Ammon's horn (tissue), 1 donor: ENCODE measurements at regions not wholly inside any gene's neighbourhood (a gene's known extent, or its start where the extent isn't known, plus 50 kb on each side); places are given as distances from the start of the nearest gene placed in this dataset.

Experiments
- DNase-seq: peaks from one replicate; pipeline ENCODE4 v3.0.0-alpha.2; 2016; ENCODE audit warnings: low spot score

DNA sequence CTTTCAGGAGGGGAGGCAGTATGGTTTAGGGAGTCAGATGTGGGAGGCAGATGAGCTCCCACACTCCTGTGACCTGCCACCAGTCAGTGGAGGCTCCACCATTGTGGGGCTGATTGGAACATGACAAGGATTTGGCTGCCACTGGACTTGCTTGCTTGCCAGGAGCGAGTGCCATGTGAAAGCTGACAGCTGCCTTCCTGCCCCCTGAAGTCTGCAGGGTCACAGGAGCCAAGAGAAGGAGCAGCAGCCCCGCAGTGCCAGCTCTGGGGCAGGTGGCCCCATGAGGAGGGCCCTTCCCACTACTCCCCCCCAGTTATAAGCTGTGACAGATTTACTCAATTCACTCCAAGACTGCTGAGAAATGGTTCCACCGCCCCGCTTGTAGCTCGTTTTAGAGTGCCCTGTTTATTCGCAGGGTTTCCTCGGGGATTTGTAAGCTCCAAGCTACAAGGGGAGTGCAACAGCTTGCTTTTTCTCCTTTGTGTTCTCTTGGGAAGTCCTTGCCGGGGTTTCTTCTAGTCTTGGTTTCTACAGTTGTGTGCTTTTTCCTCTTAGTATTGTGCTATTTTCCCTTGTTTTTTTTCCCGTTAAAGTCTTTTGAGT is 414.3 kb downstream of the MEIS1 start:
- no peak for DNase-seq

DNA sequence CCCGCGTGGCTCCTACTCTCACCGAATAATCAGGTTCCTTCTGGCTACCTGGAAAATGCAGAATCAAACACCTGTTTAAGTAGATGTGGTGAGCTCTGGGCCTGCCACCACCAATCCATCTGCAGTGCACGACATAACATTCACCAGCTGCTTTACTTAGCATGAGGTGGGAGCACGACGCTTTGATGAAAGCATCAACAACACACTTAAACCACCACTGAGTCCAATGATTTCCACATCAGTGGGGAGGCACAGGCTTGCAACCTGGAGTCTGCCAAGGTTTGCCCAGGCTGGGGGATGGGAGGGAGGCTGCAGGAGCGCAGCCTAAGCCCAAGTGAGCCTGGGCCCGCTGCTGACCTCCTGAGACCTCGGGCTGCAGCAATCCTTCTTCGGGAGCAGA is 415.5 kb downstream of the MEIS1 start:
- DNase-seq, result no peak

DNA sequence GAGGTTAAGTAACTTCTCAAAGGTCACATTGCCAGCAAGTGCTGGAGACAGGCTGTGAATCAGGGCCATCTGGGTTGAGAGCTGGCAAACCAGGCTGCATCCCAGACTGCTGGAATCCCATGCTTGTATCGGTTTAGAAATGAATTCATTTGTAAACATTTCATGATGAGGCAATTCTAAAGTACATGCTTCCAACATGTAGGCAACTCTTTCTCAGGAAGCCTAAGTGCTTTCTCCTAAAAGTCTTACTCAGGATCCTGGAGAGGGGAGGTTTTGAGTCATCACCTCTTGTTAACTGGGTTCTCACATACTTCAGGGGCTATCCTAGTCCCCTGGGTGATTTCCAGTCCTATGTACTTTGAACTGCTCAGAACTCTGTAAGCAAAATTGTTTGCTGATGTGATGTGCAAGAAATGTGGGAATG is 416.5 kb downstream of the MEIS1 start:
- DNase-seq, result peak; percentile 10

DNA sequence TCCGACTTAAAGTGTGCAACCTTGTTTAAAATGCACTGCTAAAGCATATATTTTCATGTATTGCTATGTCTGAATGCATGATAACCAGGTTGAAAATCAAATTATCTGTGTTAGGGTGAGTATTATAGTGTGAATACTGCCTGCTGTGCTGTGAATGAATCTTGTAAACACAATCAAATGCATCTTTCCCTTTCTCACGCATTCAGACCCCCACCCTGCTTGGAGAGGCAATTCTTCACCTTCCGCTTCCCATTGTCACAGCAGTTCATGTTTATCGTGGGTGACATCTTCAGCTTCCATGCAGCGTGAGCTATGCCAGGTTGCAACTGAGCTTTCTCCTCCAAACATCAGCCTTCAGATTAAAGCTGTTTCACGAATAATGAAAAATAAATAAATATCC is 418.0 kb downstream of the MEIS1 start:
- no peak for DNase-seq

DNA sequence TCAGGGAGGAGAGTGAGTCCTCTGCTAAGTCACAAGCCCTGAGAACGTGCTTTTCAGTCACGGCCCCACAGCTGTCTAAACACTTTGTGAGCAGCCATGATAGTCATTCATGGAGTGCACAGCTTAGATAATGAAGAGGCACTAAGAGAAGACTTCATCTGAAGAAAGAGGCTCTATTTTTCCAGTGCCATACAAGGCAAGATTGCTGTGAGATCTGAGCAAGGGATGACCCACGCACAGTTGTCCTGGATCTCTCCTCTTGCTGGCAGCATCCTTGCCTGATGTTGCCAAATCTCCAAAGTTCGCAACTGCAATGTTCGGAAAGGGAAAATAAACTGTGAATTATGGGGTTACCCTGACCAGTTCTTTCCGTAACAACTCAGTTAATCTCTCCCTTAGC is 418.7 kb downstream of the MEIS1 start:
- DNase-seq, result no peak

DNA sequence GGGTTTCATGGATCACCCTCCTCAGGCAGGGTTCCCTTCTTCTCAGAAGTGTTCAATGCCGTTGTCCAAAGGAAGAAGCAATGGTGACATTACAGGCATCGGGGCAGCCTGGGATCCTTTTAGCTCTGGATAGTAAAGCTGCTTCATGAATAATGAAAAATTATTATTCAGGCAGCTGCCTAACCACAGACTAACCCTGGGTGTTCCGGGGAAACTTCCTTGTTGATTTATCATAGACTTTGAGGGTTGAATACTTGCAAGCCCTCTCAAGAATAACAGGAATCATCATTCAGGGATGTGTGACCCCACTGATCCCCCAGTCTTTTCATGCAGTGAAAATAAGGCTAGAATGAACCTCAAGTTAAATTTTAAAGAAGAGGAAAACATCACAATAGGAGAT is 419.4 kb downstream of the MEIS1 start:
- no peak for DNase-seq

DNA sequence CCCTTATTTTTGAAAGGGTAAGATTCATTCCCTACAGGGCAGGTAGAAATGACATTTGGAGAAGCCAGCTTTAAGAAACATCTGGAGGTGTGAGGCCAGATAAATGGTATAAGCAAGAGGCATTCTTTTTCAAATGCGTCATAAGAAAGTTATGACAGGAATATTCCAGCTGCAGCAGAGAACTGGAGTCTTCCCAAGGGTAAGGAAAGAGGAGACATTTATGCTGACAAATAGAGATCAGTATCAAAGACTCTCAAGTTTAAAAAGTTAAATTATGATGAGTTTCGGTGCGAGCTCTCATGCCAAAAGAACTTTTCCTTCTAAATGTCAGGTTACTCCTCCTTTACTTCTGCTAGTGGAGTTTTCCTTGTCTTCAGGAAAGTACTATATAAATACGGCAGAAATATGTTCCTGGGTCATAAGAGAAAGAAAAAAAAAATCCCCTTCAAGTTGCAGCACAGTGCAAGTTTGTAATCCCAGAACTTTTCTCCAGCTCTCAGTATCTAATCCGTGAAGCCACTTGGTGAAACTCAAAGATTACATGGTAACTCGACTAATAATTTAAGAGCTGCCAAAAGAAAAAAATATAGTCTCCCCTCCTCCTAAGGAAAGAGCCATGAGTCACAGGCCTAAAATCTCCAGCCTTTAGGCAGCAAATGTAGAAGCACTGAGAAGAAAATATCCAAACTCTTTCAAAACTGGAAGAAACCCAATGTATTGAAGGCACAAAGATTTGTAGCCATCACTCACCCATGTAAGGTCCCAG is 428.1 kb downstream of the MEIS1 start:
- no peak for DNase-seq

DNA sequence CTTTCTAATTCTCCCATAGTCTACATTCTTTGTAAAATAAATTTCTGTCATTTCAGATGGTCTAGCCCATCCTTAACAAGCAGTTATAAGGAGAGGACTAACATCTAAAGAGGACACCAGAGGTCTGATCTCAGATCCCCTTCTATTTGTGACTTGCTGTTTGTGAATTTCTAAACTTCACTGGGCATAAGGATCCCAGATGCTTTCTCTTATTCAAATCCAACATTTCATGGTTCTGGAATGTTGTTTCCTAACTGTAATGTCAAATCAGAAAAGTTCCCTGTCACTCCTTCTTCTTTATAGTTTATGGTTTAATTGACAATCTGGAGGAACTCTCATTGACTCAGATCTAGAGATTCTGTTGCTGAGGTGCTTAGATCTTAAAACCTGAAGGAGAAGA is 430.2 kb downstream of the MEIS1 start:
- DNase-seq, result no peak

DNA sequence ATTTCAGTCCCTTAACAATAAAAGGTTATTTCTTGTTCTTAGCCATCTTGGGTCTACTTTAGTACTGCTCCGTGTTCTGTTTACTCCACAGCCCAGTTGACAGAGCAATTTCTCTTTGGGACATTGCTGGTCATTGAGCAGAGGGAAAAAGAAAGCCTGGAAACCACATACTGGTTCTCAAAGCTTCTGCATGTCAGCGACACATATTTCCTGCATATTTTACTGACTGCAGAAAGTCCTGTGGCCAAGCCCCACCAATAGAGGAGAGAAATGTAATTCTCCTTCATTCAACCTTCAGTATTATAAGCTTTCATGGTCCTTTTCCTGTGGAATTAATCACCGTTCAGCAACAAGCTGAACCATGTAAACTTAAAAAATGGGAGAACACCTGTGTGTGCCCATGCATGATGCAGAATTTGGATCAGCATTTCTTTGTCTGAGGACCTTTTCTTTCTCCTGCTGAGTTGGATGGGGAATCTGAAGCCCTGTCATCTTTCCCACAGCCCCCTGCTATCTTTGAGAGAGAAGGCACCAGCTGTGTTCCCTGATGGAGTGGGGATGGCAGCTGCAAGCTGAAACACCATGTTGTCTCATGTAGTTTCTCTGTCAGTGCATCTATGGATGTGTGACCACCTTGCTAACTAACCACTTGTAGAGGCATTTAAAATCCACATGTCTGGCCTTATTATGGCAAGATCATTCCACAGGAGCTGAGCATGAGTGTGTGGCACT is 431.6 kb downstream of the MEIS1 start:
- DNase-seq, result no peak

DNA sequence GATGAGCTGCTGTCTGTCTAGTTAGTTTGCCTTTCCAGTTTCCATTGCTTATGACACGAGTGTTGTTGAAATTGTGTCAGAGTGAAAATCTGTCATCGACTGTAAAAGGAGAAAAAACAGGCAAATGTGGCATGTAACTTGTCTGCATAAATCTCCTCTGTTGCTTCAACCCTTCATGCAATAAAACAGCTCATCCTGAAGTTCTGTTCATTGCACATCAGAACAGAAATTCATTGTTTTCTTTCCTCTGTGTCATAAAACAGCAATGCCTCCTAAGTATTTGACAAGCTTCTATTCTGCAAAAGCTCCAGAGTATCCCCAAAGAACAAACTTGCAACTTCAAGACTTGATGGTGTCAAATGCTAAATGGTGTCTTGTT is 432.1 kb downstream of the MEIS1 start:
- DNase-seq, result no peak

DNA sequence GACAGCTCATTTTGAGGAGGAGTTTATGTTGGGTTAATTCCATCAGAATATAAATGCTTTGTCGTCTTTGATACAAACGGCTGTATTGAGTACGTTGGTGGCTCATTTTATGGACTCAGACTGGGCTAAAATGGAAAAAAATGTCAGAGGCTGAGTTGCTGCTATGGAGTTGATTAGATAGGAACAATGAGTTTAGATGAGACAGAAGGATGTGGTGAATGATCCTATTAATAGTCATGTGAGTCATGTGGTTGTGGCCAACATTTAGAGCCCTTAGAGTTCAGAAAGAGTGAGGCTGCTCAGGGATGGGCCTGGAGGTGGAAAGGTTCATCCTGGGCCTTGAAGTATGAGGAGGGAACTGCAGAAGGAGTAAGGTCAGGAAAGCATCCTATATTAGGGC is 434.2 kb downstream of the MEIS1 start:
- DNase-seq, result no peak

DNA sequence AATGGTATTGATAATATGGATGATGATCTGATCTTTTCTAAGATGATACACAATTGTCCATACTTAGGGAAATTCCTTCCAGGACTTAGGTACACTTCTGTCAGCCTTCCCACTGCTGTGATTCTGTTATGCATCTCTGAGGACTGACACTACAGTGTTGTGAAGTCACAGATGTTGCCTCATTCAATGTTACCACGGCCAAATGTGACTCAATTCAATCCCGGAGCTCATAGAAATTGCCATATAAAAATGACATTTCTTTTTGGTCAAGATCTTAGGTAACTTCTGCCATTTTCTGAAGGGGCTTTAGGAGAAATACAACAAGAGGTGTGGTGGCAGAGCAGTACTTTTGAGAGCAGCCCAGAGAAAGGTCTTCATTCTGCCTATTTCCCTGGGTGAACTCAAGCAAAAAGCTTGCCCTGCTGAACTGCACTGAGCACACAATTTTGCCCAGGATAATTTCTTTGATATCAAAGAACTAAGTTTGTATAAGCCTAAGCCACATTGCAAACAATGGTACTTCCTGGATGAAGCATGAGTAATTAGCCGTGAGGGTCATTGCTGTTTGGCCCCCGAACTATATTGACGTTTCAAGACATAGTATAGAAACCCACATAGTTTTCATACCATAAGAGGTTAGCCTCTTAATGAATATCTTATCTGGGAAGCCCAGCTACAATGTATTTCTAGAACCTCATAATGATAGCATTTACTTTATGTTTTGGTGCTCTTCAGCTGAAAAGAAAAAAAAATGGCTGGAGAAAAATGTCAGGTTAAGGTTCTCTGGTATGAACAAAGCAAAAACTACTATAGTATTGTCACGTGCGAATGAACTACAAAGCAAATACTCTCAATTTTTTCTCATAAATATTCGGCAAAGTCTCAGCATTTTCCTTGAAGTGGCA is 437.4 kb downstream of the MEIS1 start:
- no peak for DNase-seq

DNA sequence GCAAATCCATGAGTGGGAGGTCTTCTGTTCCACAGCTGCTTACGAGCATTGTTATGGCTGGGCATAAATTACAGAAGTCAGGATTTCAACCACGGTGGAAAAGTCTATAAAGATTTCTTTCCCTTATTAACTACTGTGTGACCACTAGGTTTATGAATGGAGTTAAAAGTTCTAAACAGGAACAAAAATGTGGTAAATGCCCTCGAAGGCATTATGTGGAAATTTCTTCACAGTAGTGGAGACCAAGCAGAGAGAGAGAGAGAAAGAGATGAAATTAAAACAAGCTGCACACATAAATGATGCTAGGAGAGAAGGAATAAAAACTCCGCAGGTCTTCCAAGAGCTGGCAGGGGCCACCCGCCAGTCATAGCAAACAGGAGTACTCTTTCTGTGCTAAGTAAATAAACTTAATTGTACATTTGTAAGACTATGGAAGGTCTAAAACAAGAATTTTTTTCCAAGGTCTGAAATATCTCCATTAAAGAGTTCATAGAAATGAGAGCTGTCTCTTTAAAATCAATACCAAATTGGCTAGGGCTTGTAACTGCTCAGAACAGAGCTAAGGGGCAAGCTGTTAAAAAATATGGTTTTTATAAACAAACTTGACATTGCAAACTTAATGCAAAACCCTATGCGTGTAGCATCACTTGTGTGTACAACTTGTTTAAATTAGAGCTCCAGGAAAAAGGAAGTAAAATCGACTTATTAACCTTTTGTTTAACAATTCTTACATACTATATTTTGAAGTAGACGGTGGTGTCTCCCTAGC is 438.2 kb downstream of the MEIS1 start:
- DNase-seq, result no peak

DNA sequence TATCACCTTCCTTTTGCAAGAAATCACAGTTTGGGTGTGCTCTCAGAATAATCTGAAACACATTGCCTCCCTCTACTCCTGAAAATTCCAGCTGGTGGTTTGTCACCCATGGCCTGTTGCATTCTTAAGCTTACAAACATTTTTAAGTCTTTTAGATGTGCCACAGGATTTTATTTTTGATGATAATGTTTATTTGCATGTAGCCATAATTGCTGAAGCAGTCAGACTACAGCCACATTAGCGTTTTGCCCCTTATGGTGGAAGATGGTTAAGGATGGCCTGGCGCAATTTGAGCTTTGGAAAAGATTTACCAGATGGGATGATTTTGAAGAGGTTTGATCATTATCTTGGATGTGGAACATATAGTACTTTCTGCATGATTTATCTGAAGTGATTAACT is 439.5 kb downstream of the MEIS1 start:
- DNase-seq, result no peak

DNA sequence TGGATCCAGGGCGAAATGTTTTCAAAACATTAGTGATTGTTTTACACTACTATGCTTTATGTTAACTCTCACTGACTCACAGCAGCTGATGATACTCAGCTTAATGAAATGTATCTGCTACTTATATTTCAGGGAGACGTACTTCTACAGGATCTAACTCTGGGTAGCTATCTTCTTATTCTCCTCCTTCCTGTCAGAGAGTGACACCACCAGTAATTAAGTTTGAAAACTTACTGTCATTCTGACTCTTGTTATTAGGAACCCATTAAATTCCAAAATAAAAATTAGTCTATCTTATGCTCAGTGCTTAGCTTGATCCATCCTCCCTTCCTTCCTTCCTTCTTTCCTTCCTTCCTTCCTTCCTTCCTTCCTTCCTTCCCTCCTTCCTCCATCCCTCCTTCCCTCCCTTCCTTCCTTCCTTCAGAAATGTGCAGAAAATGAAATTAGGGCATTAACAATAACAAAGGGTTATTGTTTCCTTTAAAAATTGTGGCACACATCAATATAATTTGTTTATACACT is 441.1 kb downstream of the MEIS1 start:
- DNase-seq, result no peak

DNA sequence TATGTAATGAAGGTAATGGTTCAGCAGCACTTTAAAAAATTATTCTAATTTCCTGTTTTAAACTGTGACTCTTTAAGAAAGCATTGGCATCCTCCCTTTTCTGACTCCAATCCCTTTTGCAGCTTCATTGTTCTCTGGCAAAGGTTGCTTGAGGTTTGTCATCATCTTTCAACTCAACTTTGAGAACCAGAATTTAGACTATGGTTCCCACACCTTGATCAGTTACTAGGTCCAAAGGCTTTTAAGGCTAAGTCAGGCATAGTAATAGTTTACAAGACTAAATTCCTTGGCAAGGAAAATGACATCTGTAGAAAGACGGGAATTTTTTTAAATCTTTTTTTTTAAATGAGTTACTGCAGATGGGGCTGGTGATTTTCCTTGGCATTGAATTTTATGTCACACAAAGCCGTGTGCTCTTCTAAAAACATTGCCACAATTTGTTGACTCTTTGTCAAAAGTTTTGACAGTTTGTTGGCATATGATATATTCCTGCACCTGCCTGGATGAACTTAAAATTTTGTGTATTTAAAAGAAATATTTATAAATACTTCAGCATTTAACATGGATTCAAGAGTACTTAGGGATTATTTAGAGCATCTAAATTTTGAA is 451.0 kb downstream of the MEIS1 start:
- DNase-seq, result no peak

DNA sequence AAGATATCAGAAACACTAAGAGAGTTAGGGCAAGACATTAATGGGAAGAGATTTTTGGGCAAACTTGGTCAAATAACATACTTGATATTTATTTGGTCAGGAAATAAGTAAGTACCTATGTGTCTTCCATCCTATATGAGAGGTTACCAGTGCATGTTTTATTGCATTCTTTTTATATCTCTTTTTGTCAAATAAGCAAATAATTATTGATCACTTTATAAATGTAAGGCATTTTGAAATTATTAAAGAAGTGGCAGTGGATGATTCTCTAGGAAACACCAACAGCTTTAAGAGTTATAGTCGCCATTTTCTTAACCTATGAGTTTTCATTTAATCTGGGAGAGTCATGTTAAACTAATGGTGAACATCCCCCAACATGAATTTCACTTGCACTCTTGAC is 453.3 kb downstream of the MEIS1 start:
- DNase-seq, result no peak

DNA sequence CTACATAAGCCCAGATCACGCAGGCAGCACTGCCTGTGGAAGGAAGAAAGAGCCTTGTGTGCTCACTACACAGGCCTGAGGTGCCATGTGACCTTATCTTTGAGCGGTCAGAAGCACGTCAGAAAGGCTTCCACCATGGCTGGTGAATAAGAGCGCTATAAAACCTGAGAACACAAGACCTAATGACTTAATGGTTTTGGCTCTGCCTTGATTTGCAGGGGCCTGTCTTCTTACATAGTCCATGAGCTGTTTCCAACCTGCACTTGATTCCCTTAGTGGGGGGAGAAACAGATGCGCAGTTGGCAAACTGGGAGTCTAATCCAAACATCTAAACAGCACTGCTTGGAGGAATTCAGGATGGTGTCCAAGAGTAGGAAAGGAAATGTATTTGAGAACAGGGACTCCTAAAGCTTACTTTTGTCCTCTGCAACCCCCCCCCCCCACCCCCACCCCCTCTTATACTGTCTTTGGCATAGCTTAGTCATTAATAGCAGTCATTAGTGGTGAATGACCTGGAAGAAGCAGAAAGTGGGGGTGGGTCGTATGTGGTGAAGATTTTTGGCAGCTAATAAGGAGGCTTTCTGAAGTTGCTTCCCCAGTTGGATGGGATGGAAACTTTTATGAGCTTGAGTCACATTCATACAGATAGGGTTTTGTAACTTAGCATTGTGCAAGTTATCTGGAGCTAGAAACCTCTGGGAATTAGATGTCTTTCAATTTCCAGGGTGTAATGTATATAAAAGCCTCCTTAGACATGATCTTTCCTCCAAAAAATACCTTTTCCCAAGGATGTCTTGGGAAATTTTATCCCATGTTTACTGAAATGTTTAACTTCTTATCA is 454.1 kb downstream of the MEIS1 start:
- DNase-seq, result no peak

DNA sequence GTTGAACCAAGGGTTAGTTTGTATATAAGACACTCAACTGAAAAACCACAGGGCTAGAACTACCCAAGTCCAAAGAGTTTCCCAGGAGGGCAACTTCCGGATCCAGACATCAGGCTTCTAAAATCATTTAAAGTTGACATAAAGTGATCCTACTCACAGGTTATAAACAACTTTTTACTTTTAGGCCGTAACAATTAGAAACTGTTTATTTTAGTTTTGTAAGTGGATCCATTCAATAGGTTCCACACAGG is 454.6 kb downstream of the MEIS1 start:
- no peak for DNase-seq

DNA sequence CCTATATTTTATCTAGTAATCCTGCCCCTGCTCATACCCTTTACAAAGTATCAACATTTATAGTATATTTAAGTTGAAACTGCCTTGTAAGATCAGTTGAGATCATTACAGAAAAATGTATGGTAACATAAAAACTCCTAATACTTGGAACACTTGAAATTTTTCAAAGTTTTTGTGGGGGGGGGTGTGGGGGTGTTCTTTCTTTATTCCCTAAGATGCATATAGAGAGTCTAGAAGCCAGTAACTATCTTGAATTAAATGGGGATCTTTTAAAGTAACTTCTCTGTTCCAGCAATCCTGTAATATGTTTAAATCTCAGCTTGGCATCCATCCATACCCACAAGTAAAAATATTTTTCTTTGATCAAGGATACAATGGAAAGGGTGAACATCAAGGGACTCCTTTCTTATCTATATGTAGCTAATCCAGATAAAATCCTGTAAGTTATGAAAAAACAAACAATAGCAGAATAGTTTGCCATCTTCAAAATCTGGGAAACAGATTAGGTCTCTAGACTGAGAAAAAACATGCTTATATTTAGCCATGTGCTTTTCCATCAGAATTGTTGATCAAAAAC is 455.3 kb downstream of the MEIS1 start:
- DNase-seq, result no peak
